Sigmoid colon (tissue), 4 donors: ENCODE measurements at regions not wholly inside any gene's neighbourhood (a gene's known extent, or its start where the extent isn't known, plus 50 kb on each side); places are given as distances from the start of the nearest gene placed in this dataset.

Experiments used
- CTCF ChIP-seq, 4 experiments: fragments of 450-650 bp in 3 of 4; fragments of 200-600 bp in 1 of 4; IDR thresholded peaks; one replicate each; pipeline ENCODE4 v1.5.1; 2016 to 2019; ENCODE audit warnings: antibody characterized with exemption in 4 of 4, mild to moderate bottlenecking in 3 of 4, moderate library complexity in 2 of 4
- EP300 ChIP-seq, 4 donors: sonication (generic); formaldehyde crosslinking; IDR thresholded peaks; one replicate each; pipeline ENCODE4 v1.6.1; 2017; ENCODE audit warnings: antibody characterized with exemption in 4 of 4
- POLR2A ChIP-seq, 2 donors: fragments of 450-650 bp; IDR thresholded peaks; one replicate each; pipeline ENCODE4 v1.6.1; 2016; ENCODE audit warnings: antibody characterized with exemption in 2 of 2, mild to moderate bottlenecking in 2 of 2, moderate library complexity in 2 of 2

- TF ChIP-seq POLR2A (IDR thresholded peaks at IDR 0.05) (no peak), CTCF (IDR thresholded peaks at IDR 0.05) (no peak), EP300 (IDR thresholded peaks at IDR 0.05) (no peak)
Measured at GRCh38 chrX:34341258-34341657, 209.1 kb upstream of the FAM47A start.
